GM13976 (cell line): ENCODE measurements at regions not wholly inside any gene's neighbourhood (a gene's known extent, or its start where the extent isn't known, plus 50 kb on each side); places are given as distances from the start of the nearest gene placed in this dataset.

Source experiments
- DNase-seq: peaks from one replicate; pipeline ENCODE4 v3.0.0; 2012; ENCODE audit warnings: low spot score
- CTCF ChIP-seq: IDR thresholded peaks from 2 replicates; pipeline ENCODE4 v1.5.1; 2012; ENCODE audit warnings: borderline replicate concordance, mild to moderate bottlenecking; ENCODE audit not compliant: insufficient read depth; ENCODE audit errors: extremely low read depth, missing control alignments, control extremely low read depth
- in situ Hi-C: fragments of 300-500 bp; cut with MboI; formaldehyde crosslinking; loops from one replicate; pipeline ENCODE4 v1.12.0; 2022; ENCODE audit warnings: low sequenced_read_pairs, mixed read lengths, inconsistent platforms; ENCODE audit not compliant: unreplicated experiment

- in situ Hi-C loops: no loop called here
- TF ChIP-seq CTCF: no peak
- no peak for DNase-seq
Observed at GRCh38 chr15:81686021-81686420, 312.0 kb upstream of the TMC3 start.

- in situ Hi-C loops: no loop called here
- TF ChIP-seq CTCF: no peak
- DNase-seq: no peak
Observed at GRCh38 chr15:81685237-81685636, 311.2 kb upstream of the TMC3 start.

GRCh38 chr15:81680829-81681228, 306.8 kb upstream of the TMC3 start:
- TF ChIP-seq CTCF: no peak
- in situ Hi-C loops: no loop called here

GRCh38 chr15:81666839-81667238, 292.8 kb upstream of the TMC3 start:
- in situ Hi-C loops: no loop called here
- no peak for DNase-seq

More at GRCh38 chr15:81680829-81681228, 306.8 kb upstream of the TMC3 start:
- no peak for DNase-seq

GRCh38 chr15:81660976-81661375, 287.0 kb upstream of the TMC3 start:
- DNase-seq: no peak
- in situ Hi-C loops: no loop called here
- TF ChIP-seq CTCF: no peak

More at GRCh38 chr15:81666839-81667238, 292.8 kb upstream of the TMC3 start:
- TF ChIP-seq CTCF: no peak

GRCh38 chr15:81653259-81653658, 279.2 kb upstream of the TMC3 start:
- no peak for TF ChIP-seq CTCF
- DNase-seq: peak; percentile 28
- in situ Hi-C loops: no loop called here

GRCh38 chr15:81645470-81645869, 271.5 kb upstream of the TMC3 start:
- in situ Hi-C loops: no loop called here
- DNase-seq: no peak
- TF ChIP-seq CTCF: no peak
